ENCODE measurements at regions not wholly inside any gene's neighbourhood (a gene's known extent, or its start where the extent isn't known, plus 50 kb on each side); places are given as distances from the start of the nearest gene placed in this dataset.

DNA sequence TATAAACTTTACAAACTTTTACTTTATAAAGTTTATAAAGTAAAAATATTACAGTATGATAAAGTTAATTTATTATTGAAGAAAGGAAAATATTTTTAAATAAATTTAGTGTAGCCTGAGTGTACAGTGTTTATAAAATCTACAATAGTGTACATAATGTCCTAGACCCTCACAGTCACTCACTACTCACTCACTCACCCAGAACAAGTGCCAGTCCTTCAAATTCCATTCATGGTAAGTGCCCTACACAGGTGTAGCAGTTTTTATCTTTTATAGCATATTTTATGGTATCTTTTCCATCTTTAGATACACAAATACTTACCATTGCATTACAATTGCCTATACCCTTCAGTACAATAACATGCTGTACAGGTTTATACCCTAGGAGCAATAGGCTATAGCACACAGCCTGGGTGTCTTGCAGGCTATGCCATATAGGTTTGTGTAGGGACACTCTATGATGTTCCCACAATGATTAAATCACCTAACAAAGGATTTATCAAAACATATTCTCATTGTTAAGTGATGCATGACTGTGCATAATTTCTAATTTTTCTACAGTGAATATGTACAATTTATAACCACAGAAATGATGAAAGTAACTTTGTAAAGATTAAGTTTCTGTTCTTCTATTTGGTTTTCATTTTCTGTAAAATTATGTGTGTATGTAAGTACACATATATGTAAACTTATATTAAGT, 98.0 kb downstream of the SPRY2 start:
- TF ChIP-seq, protein P1, sequence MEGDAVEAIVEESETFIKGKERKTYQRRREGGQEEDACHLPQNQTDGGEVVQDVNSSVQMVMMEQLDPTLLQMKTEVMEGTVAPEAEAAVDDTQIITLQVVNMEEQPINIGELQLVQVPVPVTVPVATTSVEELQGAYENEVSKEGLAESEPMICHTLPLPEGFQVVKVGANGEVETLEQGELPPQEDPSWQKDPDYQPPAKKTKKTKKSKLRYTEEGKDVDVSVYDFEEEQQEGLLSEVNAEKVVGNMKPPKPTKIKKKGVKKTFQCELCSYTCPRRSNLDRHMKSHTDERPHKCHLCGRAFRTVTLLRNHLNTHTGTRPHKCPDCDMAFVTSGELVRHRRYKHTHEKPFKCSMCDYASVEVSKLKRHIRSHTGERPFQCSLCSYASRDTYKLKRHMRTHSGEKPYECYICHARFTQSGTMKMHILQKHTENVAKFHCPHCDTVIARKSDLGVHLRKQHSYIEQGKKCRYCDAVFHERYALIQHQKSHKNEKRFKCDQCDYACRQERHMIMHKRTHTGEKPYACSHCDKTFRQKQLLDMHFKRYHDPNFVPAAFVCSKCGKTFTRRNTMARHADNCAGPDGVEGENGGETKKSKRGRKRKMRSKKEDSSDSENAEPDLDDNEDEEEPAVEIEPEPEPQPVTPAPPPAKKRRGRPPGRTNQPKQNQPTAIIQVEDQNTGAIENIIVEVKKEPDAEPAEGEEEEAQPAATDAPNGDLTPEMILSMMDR (IDR thresholded peaks at IDR 0.05): no peak
- TF ChIP-seq POLR2A (IDR thresholded peaks at IDR 0.05): no peak
